ENCODE measurements at regions not wholly inside any gene's neighbourhood (a gene's known extent, or its start where the extent isn't known, plus 50 kb on each side); places are given as distances from the start of the nearest gene placed in this dataset.

DNA sequence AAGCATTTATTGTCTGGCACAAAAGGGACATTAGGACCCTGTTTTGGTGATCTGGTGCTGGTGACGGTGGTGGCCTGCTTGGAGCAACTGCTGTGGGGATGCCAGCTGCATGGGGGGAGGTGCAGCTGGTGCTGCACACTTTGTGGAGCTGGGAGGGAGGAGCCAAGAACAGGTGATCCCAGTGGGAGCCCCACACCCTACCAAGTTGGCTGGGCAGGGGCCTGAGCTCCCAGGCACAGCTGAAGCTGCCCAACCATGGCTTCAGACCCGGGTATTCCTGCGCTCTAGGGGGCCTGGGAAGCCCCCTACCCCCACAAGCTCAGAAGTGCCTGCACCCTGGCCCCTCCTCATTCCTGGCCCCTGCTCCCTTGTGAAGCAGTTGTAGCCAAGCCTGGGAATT lies 1512.5 kb downstream of the TECRL start:
- Histone ChIP-seq H3K36me3 (no peaks in the 10 kb centered on the region), H3K4me3 (no peak overlapping the region), H3K27me3 (no peaks in the 10 kb centered on the region), H3K9me3 (no peaks in the 10 kb centered on the region), H3K4me1 (no peaks in the 10 kb centered on the region), H3K27ac (no peak overlapping the region)
- intact Hi-C loops (cut with DNase I): no loop called here
- no peak for TF ChIP-seq CTCF (IDR thresholded peaks at IDR 0.05)
- DNase-seq (ENCODE audit: low spot score in 2 of 2): no peak

GRCh38 chr4:62881901-62882300 lies 1527.3 kb downstream of the TECRL start:
- no peak for DNase-seq (ENCODE audit: low spot score in 2 of 2)
- TF ChIP-seq CTCF (IDR thresholded peaks at IDR 0.05): no peak
- Histone ChIP-seq H3K27me3 (no peaks in the 10 kb centered on the region), H3K36me3 (no peaks in the 10 kb centered on the region), H3K27ac (no peak overlapping the region), H3K4me3 (no peak overlapping the region), H3K4me1 (no peaks in the 10 kb centered on the region), H3K9me3 (no peaks in the 10 kb centered on the region)
- intact Hi-C loops (cut with DNase I): no loop called here

DNA sequence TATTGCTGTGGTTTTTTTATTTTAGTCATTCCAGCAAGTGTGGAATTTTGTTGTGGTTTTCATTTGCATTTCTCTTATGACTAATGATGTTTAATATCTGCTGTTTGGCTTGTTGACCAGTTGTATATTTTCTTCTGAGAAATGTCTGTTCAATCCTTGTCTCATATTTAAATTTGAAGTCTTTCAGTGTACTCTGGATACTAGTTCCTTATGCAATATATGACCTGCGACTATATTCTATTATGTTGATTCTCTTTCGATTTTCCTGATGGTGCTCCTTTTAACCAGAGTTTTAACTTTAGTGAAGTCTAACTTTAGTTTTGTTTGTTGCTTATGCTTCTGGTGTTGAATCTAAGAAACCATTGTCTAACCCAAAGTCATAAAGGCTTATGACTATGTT lies 1528.0 kb downstream of the TECRL start:
- H3K27ac ChIP-seq: no peak overlapping the region
- intact Hi-C loops (cut with DNase I): no loop called here
- H3K4me1 ChIP-seq: no peaks in the 10 kb centered on the region
- H3K27me3 ChIP-seq: no peaks in the 10 kb centered on the region
- no peaks in the 10 kb centered on the region for H3K9me3 ChIP-seq
- TF ChIP-seq CTCF (IDR thresholded peaks at IDR 0.05): no peak
- no peak overlapping the region for H3K4me3 ChIP-seq
- DNase-seq (ENCODE audit: low spot score in 2 of 2): no peak
- no peaks in the 10 kb centered on the region for H3K36me3 ChIP-seq

GRCh38 chr4:62872856-62873255 lies 1536.4 kb downstream of the TECRL start:
- Histone ChIP-seq H3K27ac (no peak overlapping the region), H3K36me3 (no peaks in the 10 kb centered on the region), H3K4me3 (no peak overlapping the region), H3K27me3 (no peaks in the 10 kb centered on the region), H3K9me3 (no peaks in the 10 kb centered on the region), H3K4me1 (no peaks in the 10 kb centered on the region)
- no peak for TF ChIP-seq CTCF (IDR thresholded peaks at IDR 0.05)
- intact Hi-C loops (cut with DNase I): no loop called here
- DNase-seq (ENCODE audit: low spot score in 2 of 2): no peak

DNA sequence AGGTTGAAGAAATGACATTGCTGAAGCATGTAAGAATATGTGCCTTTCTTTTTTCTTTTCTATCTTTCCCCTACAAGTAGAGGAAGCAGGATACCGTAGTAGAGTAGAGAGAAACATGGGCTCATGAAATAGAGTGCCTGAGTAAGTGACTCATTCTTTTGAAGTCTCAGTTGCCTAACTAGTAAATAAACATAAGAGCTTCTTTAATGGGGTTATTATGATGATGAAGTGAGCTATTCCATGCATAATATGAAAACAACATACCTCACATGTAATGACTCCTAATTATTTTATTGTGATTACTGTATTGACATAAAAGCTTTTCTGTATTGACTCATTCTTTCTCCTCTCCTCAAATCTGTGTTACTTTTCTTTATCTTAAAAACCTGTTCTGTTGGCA lies 1538.2 kb downstream of the TECRL start:
- Histone ChIP-seq H3K36me3 (no peaks in the 10 kb centered on the region), H3K4me1 (no peaks in the 10 kb centered on the region), H3K9me3 (no peaks in the 10 kb centered on the region), H3K4me3 (no peak overlapping the region), H3K27ac (no peak overlapping the region), H3K27me3 (no peaks in the 10 kb centered on the region)
- no peak for TF ChIP-seq CTCF (IDR thresholded peaks at IDR 0.05)
- no peak for DNase-seq (ENCODE audit: low spot score in 2 of 2)
- intact Hi-C loops (cut with DNase I): no loop called here

DNA sequence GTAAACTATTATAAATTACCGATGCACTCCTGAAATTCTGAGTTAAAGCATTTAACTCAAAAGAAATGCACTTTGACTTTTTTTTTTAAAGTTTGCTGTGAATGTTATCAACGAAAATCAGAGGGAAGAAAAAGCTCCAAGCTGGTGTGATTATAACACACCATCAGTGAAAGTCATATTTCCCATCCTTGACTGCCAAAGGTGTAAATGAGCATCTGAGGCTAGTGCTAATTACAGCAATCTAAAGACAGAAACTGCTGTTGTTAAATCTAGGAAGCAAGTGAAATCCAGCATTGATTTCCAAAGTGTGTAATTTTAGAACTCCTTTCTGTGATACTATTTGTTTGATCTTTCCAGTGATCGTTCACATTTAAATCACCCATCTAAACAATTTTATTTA lies 1538.8 kb downstream of the TECRL start:
- TF ChIP-seq CTCF (IDR thresholded peaks at IDR 0.05): no peak

More for the DNA sequence above, 1538.8 kb downstream of the TECRL start:
- Histone ChIP-seq H3K4me1 (no peaks in the 10 kb centered on the region), H3K4me3 (no peak overlapping the region), H3K36me3 (no peaks in the 10 kb centered on the region), H3K9me3 (no peaks in the 10 kb centered on the region), H3K27ac (no peak overlapping the region), H3K27me3 (no peaks in the 10 kb centered on the region)
- intact Hi-C loops (cut with DNase I): no loop called here
- DNase-seq (ENCODE audit: low spot score in 2 of 2): no peak
